T-helper 1 cell (primary cell): ENCODE measurements at regions not wholly inside any gene's neighbourhood (a gene's known extent, or its start where the extent isn't known, plus 50 kb on each side); places are given as distances from the start of the nearest gene placed in this dataset.
A peak's percentile ranks its signal among the peaks of the same experiment; 100 is the strongest.

ENCODE experiments used
- DNase-seq, 5 donors: peaks; one replicate each; pipeline ENCODE4 v3.0.0-alpha.2; 2012 to 2020

- no peak for DNase-seq
These were observed 64.8 kb downstream of the CDCA7 start for GRCh38 chr2:173419506-173419905.

GRCh38 chr2:173424886-173425285 lies 70.2 kb downstream of the CDCA7 start:
- DNase-seq, result no peak

DNA sequence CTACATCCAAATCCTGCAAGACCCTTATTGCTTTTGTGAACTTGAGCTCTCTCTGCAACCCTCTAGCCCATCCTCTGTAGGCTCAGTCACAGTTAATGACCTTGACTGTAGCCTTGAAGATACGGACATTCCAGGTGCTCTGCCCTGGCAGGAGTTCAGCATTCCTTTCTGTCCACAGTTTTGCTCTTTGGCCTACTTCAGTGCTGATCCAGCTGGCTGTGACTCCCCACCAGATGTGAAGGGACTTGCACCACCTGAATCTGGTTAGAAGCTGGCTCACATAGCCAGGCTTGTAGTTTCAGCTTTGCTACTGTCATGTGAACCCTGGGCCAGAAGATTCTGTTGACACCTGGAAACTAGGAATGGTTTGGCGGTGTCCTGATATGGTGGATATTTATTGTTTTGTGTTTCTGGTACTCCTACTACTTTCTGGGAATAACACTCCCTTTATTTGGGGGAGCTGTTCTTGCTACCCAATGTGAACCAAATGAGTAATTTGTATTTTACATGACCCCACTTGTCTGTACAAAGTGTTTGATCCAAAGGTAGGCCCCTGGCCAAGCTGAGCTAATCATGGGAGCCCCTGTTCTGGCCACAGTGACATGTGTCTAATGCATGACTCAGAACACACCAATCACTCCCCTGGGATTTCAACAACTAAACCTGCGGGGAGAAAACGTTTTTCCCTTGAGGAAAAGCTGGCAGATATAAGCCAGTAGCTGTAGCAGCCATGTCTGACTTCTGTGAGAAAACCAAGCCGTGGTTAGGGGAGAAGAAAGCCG lies 73.4 kb downstream of the CDCA7 start:
- no peak for DNase-seq

- no peak for DNase-seq
These were observed 76.5 kb downstream of the CDCA7 start for GRCh38 chr2:173431191-173431590.

- no peak for DNase-seq
These were observed 77.5 kb downstream of the CDCA7 start for GRCh38 chr2:173432049-173432754.

- no peak for DNase-seq
These were observed 80.3 kb downstream of the CDCA7 start for GRCh38 chr2:173434762-173435569.

GRCh38 chr2:173435574-173435973 lies 80.9 kb downstream of the CDCA7 start:
- DNase-seq, result no peak

- no peak for DNase-seq
These were observed 81.4 kb downstream of the CDCA7 start for GRCh38 chr2:173436088-173436487.

DNA sequence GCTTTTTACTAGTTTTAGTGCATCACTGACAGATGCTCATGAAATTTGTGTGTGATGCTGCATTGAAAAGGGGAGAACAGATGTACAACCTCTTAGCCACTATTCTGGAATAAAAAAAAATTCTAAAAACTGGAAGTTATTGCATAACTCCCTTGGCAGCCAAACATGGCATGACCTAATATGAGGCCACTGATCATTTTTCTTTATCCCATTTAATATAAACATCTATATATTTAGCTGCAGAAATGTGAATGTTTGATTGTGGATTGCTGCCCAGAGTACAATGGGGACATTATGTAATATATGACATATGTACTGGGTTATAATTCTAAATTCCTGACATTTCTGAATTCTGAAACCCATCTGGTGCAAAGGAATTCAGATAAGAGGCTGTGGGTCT lies 86.5 kb downstream of the CDCA7 start:
- no peak for DNase-seq

DNA sequence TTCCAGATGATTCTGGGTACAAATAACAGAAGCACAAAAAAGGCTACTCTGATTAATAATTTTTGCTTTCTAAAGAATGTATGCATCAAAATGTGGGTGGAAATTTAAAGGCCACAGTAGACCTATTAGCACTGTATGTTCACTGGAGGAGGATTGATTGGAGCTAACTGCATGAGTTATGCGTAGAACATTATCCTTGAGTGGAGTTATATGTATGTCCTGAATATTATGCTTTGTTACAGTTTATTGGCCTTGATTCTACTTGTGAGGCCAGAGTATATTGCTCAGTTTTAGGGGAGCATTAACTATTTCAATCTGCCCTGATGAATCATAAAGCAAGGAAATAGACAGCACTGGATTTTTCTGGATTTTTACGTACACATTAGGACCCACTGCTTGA lies 87.9 kb downstream of the CDCA7 start:
- no peak for DNase-seq

DNA sequence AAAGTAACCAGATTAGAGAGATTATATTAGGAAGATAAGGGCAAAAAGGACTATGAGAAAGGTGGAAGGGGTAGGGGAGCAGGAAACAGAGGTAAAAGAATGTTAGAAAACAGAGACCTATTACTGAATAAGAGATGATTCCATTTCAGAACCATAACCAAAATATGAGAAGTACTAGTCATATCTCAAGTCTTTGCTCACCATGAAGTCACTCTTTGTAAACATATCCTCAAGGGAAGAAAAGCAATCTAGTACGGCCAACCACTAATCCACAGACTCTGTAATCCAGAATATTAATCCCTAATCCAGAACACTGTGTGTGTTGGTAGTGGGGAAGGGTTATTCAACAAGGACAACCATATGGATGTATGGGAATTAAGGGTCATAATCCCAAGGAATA lies 92.0 kb downstream of the CDCA7 start:
- no peak for DNase-seq

DNA sequence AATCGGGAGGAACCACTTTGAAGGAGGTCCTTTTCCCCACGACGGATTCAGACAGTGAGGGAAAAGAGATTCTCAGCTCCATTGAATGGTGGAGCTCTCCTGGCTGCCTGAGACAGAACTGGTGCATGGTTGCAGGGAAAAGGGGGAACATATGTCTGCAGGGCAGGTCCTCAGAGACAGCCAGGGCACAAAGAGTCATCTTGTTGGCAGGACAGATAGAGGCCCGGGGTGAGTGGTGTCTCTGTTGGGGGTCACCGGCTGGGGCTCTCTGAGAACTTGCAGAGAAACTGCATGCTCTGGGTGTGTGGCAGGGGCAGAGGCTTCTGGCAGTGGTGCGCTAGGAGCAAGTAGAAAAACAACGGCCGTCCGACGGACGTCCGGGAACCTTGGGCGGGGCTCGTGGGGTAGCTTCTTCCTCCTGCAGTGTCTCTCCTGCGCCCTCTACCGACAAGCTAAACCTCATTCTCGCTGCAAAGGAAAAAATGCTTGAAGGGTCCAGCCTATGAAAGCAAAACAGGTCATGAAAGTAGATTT lies 94.3 kb downstream of the CDCA7 start:
- DNase-seq, result peak in 4 of 5 donors; percentile 29 to 79 (median 36)

GRCh38 chr2:173451118-173451517 lies 96.4 kb downstream of the CDCA7 start:
- DNase-seq, result no peak

- no peak for DNase-seq
These were observed 97.3 kb downstream of the CDCA7 start for GRCh38 chr2:173451941-173452340.

- no peak for DNase-seq
These were observed 97.7 kb downstream of the CDCA7 start for GRCh38 chr2:173452416-173452815.

- DNase-seq, result no peak
These were observed 102.3 kb downstream of the CDCA7 start for GRCh38 chr2:173456960-173457359.

DNA sequence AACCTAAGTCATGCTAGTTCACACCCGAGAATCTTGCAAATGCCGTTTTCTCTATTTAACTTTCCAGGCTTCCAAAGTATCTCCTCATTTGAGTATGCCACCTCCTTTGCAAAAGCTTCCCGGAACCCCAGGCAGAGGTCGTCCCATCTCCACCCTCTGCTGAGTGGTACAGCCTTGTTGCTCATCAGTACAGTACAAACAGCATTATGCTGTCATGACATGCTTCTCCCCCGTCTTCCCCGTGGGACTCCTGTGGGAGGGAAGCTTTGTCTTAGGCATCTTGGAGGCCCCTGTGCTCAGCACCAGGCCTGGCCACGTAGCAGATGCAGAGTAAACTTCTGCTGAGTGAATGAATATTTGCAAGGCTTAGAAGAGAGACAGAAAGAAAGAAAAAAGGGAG lies 102.7 kb downstream of the CDCA7 start:
- DNase-seq, result no peak

DNA sequence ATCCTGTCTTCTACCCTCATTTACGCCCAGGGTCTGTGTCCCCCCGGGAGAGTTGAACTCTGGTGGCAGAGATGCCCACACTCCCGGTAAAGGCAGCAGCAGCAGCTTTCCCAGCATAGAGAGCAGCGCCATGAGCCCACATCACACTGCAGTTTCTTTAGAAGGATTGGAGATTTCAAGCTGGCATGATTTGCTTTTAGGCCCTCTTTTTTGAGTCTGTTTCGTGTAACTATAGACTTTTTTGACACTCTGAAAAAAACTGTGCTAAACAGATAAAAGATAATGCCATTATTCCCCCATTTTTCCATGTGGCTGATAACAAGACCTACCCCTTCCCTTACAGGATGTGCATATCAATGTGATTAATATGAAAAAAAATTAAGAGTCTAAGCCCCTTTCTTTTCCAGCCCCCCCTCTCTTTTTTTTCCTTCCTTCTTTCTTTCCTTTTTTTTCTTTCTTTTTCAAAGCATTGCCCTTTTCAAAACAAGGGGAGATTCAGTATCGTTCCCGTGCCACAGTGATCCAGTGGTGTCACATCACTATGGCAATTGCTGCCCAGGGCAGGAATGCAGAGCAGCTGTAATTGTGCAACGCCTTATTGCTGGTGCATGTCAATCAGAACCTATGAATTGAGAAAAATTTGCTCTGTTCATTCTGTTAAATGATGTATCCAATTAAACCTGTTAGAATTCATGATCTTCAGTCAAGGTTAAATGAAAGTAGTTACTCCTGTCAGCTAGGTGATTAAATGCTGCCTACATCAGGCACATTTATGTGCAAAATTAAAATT lies 104.5 kb downstream of the CDCA7 start:
- DNase-seq, result no peak

DNA sequence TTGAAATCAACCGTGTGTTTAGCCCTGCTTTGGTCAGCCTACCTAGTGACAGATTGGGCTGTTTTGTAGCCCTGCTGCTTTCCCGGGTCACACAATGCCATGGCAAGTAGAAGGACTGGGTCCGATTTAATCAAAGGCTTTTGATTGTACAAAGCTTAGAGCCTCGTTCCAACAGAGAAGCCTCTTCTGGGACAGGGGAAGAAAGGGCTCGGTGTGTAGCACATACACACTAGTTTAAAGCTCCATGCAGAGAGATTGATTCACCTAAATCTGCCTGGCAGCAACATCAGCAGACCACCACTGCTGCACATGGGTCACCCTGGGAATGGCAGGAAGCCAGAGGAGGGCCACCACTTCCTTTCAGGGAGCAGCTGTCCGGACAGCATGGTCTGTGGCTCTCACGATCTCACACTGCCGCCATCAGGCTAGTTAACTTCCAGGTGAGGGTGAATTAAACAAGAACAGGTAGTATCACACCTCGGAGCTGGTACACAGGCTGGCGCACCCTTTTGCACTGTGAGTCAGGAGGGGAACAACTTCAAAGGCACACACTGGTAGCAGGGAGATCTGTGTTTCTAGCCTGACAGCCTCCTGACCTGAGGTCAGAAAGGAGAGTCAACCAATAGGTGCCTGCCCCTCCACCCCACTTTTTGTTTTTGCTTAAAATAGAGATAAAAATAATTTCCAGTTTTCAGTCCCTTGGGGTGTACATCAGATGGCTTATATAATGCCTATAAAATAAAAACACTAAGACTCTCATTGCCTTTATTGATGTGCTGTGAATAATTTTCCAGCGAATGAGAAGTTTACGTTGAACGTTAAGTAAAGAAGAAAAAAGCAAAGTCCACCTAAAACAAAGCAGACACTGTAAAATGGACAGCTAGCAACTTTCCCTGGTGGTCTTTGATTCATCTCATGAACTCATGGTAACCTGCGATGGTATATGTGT lies 108.5 kb downstream of the CDCA7 start:
- no peak for DNase-seq

GRCh38 chr2:173463846-173464245 lies 109.2 kb downstream of the CDCA7 start:
- DNase-seq, result no peak

DNA sequence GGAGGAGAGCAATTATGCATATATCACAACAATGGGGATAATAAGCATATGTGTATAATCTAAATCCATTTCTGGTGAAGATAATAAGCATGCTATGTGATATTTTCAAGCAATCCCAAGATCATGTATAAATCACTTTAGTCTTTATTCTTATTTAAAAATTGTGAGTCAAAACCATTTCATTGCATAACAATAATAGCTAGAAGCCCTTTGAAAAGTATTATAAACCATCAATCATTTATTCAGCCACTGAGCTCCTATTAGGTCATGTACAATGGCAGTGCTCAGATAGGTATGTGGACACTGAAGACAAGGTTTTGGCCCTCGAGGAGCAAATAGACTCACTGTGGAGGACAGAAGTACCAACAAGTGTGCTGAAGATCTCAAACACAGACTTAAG lies 113.1 kb downstream of the CDCA7 start:
- no peak for DNase-seq
